Esophagus muscularis mucosa (tissue), 3 donors: ENCODE measurements at regions not wholly inside any gene's neighbourhood (a gene's known extent, or its start where the extent isn't known, plus 50 kb on each side); places are given as distances from the start of the nearest gene placed in this dataset.

Experiments
- POLR2A ChIP-seq: fragments of 450-650 bp; IDR thresholded peaks from one replicate; pipeline ENCODE4 v1.6.1; 2017; ENCODE audit warnings: antibody characterized with exemption, moderate library complexity, mild to moderate bottlenecking, low read depth
- POLR2AphosphoS5 ChIP-seq, 2 donors: sonication (generic); formaldehyde crosslinking; IDR thresholded peaks; one replicate each; pipeline ENCODE4 v1.6.1; 2017; ENCODE audit warnings: antibody characterized with exemption in 2 of 2
- TF ChIP-seq, protein P1 (sequence below), 3 experiments: fragments of 200-600 bp in 2 of 3; fragments of 450-650 bp in 1 of 3; sonication (generic) in 2 of 3; IDR thresholded peaks; one replicate each; pipeline ENCODE4 v1.5.1; 2017 to 2019; ENCODE audit warnings: antibody characterized with exemption in 3 of 3, mild to moderate bottlenecking in 2 of 3, moderate library complexity in 1 of 3

DNA sequence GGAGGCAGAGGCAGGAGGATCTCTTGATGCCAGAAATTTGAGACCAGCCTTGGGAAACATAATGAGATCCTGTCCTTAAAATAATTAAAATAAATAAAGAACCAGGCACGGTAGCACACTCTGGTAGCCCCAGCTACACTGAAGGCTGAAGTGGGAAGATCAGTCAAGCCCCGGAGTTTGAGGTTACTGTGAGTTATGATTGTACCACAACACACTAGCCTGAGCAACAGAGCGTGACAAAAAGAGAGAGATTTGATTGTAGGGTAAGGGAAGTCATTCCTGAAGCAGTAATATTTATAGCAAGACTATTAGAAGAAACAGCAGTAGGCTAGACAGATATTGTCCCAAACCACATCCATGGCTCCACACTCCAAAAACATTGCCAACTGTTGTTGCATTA lies 1408.4 kb upstream of the TENM4 start:
- TF ChIP-seq, protein P1, sequence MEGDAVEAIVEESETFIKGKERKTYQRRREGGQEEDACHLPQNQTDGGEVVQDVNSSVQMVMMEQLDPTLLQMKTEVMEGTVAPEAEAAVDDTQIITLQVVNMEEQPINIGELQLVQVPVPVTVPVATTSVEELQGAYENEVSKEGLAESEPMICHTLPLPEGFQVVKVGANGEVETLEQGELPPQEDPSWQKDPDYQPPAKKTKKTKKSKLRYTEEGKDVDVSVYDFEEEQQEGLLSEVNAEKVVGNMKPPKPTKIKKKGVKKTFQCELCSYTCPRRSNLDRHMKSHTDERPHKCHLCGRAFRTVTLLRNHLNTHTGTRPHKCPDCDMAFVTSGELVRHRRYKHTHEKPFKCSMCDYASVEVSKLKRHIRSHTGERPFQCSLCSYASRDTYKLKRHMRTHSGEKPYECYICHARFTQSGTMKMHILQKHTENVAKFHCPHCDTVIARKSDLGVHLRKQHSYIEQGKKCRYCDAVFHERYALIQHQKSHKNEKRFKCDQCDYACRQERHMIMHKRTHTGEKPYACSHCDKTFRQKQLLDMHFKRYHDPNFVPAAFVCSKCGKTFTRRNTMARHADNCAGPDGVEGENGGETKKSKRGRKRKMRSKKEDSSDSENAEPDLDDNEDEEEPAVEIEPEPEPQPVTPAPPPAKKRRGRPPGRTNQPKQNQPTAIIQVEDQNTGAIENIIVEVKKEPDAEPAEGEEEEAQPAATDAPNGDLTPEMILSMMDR (IDR thresholded peaks at IDR 0.05): no peak
- TF ChIP-seq POLR2A: no peak
- no peak for TF ChIP-seq POLR2AphosphoS5 (IDR thresholded peaks at IDR 0.05)
